ENCODE measurements at regions not wholly inside any gene's neighbourhood (a gene's known extent, or its start where the extent isn't known, plus 50 kb on each side); places are given as distances from the start of the nearest gene placed in this dataset.
"Not testable (repeated sequence)": the region's sequence is repeated elsewhere in the genome, so short reads cannot be mapped to it uniquely, and the experiment has no call there.

DNA sequence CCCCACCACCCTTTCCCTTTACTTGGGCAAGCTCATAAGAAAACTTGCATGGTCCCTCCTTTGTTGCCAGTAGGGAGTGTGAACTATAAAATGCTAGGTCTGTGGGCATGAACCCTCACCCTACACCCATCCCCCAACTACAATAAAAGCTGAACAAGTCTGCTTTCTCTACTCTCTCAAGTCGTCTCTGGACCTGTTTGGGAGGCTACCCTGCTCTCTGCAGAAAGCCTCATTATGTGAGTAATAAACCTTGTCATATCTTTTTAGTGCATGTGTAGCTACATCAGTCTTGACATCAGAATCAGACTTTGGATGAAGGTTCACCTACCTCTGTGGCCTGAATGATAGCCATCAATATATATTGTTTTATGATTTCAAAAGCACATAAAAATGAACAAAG lies 155.4 kb upstream of the FAM241A start:
- DNase-seq (ENCODE audit: low spot score): no peak

DNA sequence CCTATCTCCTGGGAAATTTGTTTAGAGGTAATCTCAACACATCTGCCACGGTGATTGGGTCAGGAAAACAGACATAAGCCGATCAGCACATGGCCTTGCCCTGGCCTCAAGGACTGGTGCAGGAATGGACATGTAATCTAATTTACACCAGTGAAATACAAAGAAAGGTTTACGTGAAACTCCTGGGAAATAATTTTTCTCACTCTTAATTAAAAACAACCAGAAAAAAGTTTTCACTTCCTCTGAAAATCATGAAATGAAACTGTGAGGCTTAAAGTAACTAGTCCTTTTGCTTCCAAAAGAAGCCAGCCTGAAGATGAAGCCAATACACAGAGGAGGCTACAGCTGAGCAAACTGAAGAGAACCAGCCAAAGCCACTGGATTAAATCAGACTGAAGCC lies 154.1 kb upstream of the FAM241A start:
- DNase-seq (ENCODE audit: low spot score): no peak

DNA sequence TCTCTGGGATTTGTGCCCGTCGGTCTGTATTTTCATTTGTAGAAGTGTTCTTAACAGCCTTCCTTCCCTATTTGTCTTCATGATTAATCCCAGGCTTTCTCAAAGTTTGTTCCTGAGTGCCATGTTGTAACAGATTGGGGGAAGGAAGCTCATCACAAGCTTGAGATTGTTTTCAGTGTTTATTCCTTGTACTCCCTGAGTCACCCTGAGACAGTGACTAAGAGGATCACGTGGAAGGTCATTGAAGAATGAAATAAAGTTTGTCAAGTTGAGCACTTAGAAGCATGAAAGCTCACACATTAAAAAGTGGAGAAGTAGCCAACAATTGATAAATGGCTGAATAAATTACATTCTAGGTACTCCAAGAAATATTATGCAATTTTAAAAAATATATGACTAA lies 153.5 kb upstream of the FAM241A start:
- no peak for DNase-seq (ENCODE audit: low spot score)

DNA sequence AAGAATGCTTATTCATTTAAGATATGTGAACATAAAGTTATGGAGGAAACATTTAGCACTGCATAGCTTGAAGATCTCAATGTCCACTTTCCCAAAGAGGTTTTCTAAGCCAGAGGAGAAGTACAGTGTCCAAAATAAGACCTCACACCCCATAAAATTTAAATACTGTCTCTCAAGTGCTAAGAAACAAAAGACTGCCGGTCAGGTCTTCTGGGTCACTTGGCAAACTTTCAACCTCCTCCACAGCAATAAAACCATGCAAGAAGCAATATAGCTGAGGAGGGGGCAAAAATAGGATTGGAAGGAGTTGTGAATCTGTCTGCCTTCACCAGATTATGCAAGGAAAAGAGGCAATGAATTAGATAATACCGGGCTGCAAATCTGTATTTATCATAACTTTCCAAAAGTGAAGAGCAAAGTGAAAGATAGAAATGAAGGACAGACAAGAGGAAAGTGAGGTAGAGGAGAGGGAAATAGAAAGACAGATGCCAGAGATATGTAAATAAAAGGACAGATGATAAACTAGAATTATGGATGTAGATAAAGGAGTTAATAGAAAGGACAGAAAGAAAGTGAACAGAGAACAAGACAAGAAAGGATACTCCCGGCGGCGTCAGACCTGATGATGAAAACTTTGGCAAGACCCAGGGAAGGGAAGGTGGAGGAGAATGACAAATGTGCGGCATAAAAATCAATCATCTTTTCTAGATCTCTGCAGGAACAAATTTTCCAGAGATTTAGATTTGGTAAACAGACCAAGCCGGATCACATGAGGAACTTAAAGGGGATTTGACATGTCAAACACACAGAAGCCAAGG lies 152.7 kb upstream of the FAM241A start:
- DNase-seq (ENCODE audit: low spot score): no peak

DNA sequence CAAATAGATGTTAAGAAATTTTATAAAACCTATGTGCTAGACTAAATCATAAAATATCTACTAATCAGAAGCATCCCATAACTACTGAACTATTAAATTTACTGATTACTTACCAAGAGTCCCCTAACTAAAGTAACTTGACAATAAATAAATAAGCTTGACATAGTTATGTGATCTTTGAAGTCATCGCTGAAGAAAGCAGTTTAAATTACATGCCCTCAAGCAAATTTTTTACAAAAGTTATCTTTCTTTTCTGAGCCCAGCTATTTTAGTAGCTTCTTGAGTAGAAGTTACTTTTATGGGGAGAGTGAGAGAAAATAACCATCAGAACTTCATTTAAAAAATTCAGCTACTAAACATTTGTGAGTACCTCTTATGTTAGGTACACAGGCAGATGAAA lies 150.9 kb upstream of the FAM241A start:
- no peak for DNase-seq (ENCODE audit: low spot score)

DNA sequence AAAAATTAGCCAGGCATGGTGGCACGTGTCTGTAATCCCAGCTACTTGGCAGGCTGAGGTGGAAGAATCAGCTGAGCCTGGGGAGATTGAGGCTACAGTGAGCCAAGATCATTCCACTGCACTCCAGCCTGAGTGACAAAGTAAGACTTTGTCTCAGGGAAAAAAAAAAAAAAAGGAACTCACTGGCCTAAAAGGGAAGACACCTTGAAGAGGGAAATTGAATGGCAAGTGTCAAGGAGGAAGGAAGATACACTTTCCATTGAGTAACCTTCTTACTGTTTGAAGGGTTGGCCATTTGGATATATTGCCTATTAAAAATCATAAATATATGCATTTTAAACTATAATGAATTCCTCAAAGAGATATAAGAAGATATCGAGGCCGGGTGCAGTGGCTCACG lies 147.5 kb upstream of the FAM241A start:
- no peak for DNase-seq (ENCODE audit: low spot score)

DNA sequence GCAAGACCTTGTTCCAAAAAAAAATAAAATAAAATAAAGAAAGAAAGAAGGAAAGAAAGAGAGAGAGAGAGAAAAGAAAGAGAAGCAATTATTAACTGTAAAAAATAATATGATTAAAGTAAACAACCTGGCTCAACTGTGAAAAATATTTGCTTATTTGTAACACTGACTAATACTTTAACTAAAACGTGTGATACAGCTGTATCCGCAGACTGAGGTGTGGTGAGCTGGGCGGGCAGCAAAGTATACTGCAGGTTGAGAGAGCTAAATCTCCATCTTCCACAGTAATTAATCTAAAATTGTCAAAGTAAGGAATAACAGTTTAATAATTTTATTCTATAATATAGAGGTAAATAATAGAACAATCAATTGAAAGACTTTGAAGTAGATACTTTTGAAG lies 145.5 kb upstream of the FAM241A start:
- no peak for DNase-seq (ENCODE audit: low spot score)

DNA sequence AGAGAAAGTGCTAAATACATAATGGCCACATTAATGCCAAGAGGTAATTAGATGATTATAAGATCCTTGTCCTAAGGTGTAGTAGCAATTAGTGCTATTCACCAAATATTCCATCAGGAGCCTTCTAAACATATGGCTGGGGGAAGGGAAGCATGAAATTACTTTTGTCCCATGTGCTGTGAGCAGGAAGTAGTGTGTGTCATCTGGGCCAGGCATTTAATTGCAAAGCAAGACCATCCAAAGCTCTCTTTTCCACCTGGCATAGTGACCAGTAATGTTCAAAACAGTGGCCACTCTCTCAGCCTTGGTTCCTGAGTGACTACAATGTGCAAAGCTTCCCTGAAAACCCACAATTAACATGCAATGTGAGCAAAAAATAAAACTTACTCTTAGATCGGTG lies 144.2 kb upstream of the FAM241A start:
- no peak for DNase-seq (ENCODE audit: low spot score)

DNA sequence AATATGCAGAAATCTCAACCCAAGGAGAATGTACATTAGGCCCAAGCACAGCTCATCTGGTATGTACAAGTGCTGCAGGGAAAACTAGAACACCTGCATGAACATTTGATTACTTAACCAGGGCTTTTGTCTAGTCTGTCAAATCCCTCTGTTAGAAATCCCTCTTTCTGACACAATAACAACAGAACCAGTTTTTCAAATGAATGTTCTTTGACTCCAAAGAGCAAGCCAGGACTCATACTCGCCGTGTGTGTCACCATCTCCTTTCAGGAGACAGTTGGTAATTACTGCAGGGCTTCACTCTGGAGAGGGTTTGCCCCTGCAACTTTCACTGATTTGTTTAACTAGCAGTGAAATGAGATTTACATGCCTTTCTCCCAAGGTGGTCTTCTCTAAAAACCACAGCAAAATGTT lies 143.0 kb upstream of the FAM241A start:
- no peak for DNase-seq (ENCODE audit: low spot score)

DNA sequence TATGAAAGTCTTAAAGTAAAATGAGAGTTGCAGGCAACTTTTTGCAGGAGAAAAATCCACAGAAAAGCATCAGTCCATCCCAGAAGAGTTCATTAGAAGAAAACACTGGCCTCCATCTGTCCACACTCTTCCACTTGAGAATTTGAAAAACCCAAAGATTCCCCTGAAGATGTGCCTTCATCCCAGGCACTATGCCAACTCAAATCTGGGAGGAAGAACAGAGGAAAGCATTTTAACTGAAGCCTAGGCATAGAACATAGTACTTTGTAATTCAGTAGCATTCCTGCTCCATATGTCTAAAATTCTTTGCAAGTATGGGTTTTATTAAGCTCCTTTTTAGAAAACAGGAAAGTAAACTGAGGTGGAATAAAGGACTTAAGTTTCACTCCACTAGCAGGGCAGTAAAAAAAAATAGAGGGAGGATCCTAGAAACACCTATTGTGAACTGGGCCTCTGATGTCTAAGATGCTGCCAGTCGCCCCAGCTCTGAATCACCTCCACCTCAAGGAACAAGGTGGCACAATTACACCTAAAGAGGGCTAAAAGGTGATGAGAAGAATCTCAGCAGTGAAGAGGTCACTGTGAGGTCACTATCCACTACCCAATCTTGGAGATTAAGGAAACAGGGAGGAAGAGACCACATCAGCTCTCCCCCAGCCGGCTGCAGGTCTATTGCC lies 141.9 kb upstream of the FAM241A start:
- DNase-seq (ENCODE audit: low spot score): no peak

DNA sequence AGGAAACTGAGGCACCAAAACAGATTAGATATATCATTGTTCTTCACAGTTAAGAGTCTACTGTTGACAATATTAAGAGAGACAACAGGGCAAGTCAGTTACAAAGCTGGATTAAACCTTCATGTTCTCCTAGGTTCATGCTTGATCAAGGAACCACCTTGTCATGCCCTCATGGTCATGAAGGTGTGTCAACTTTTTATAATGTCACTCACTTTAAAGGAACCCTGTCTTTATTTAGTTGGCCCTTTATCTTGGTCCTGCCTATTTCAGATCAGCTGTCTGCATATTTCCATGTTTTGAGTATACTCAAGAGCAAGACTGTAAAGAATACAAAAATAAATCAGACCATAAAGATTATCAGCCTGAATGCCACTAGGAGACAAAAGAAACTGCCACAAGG lies 140.2 kb upstream of the FAM241A start:
- no peak for DNase-seq (ENCODE audit: low spot score)

DNA sequence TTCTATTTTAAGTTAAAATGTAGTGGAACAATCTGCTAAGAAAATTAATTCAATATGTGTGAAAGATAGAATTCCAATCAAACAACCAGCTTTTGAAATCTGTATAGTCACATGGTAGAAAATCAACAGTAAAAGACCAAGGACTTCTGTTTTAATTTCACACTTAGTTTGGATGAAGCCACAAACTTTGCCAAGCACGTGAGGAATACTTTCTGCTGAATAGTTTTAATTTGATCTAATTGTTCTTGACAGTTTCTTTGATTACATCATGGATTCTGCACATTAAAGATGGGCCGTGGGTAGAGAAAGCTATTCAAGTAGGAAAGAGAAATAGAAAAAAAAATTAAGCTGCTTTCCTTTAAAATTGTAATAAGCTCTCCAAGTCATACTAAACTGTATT lies 137.9 kb upstream of the FAM241A start:
- no peak for DNase-seq (ENCODE audit: low spot score)

DNA sequence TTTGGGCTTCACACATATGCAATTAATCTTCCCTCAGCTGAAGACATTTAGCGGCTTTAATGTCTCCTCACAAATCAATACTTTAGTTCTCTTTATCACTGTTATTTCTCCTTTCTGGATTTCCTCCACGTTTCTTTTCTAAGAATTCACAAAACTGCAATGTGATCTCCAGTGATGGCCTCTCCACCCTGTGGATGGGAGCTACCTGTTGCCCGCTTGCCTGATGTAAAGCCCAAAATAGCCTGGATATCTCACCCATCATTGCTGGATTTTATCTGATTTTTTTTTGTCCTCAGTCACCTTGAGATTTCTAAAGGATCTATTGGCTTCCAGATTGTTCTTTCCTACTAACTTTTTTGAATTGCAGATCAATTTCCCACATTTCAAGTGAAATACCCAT lies 129.3 kb upstream of the FAM241A start:
- no peak for DNase-seq (ENCODE audit: low spot score)

DNA sequence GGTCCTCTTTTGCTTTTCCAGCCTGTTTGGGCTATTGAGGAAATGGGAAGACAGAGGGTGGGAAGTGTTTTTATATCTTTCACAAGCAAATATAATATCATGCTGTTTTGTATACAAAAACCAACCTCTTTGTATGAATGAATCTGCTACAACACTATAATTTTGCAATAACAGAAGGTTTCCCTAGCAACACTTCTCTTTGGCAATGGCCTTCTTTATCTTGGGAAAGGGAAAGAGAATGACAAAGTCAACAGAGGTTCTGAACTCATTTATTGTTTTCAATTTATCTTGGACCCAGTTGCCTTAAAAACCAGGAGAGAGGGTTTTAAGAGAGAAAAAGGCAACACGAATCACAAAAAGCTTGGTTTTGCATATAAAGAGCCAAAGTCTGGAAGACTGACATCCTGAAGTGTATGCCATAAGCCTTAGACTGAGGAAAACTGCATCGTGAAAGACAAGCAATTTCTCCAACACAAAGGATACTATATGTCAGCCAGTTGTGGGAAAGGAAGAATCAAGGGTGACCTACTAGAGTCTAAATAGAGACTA lies 121.8 kb upstream of the FAM241A start:
- DNase-seq (ENCODE audit: low spot score): no peak

DNA sequence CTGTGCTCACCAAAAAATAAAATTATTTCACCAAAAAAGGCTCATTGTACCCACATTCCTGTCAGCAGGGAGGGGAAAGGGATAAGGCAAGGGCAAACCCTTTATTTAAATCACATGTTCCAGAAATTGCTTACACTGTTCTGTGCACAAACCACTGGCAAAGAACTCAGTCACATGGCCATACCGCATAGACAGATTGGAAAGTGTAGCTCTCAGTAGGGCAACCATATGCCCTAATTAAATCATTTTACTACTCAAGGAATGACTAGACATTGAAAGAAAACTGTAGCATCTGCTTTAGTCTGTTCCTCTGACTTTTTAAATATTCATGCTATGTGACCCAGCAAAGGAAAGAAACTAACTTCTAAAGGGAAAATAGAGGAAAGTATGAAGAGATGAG lies 119.2 kb upstream of the FAM241A start:
- DNase-seq (ENCODE audit: low spot score): no peak

DNA sequence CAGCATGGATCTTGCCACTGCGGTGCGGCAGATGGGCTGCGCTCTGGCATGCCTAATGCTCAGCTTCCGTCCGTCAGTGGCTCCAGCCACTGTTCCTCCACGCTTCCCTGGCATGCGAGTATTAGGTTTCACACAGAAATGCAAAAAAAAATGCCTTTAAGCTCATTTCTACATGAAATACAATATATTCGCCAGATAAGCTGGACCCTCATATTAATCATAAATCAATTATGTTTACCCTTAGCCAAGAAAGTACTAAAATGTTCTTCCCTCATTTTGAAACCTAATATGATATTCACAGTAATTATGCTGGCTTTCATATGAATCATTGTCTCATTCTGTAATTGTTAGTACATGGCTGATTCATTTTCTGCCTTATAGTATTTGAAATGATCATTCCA lies 115.5 kb upstream of the FAM241A start:
- no peak for DNase-seq (ENCODE audit: low spot score)

DNA sequence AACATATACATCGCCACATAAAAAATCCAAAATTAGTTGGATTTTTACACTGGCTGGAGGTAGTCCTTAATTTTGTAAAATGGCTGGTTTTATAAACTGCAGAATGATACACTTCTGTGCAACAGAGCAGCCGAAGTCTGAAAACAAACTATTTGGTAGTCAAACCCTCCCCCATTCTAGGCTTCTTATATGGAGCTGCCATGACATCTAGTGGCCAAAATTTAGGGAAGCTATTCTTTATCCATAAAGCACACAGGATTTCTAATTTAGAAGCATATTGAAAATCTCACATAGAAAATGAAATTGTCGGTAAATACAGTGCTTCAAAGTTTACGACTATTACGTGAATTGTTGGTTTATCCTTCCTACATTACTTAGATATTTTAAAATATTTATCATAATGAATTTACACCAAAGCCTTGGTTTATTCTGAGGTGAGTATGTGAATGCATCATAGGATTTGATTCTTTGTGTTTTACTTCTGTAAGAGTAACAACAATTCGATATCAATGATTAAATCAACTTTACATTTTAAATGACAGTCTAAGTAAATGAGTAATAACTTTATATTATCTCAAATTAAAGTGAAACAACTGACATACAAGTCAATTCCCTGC lies 113.4 kb upstream of the FAM241A start:
- DNase-seq (ENCODE audit: low spot score): no peak

DNA sequence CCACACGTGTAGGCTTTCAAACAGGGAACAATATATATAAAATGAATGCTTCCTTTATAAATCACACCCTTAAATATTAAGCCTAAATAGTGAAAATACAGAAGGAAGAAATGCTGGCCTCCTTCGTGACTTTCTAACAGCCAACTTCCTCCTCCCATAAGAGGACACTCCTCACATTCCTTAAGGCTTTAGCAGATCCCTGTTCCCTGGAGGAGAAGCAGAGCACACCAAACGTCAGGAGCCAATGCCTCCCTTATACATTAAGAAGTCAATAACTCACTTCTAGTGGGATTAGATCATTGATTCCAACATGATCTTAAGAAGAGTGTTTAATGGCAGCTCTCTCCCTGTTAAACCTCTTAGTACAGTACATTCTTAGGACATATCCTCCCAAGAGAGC lies 108.4 kb upstream of the FAM241A start:
- DNase-seq (ENCODE audit: low spot score): no peak

DNA sequence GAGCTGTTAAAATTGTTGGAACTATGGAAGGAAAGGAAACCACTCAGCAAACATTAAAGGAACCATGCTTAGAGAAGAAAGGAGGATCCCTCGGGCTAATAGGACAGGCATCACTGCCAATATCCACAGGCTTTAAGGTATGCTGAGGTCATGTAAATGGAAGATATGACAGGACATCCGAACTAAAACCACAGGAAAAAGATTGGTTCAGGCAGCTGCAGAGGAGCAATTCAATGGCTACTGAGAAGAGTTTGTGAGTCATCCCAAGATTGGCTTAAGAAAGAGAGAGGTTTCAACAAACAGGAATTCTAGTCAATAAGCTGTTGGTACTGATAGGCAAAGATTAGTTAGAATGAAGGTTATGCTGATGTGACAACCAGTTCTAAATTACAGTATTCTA lies 106.4 kb upstream of the FAM241A start:
- DNase-seq (ENCODE audit: low spot score): no peak

DNA sequence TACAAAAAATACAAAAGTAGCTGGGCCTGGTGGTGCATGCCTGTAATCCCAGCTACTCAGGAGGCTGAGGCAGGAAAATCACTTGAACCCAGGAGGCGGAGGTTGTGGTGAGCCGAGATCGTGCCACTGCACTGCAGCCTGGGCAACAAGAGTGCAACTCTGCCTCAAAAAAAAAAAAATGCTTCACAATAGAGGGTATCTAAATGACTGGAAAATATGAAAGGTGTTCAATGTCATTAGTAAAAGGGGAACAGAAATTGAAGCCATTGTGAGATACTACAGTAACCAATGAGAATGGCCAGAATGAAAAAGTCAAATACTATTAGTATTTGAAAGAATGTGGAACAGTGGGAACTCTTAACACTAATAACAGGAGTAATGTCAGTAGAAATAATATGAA lies 96.1 kb upstream of the FAM241A start:
- not testable (repeated sequence) for DNase-seq (ENCODE audit: low spot score)

DNA sequence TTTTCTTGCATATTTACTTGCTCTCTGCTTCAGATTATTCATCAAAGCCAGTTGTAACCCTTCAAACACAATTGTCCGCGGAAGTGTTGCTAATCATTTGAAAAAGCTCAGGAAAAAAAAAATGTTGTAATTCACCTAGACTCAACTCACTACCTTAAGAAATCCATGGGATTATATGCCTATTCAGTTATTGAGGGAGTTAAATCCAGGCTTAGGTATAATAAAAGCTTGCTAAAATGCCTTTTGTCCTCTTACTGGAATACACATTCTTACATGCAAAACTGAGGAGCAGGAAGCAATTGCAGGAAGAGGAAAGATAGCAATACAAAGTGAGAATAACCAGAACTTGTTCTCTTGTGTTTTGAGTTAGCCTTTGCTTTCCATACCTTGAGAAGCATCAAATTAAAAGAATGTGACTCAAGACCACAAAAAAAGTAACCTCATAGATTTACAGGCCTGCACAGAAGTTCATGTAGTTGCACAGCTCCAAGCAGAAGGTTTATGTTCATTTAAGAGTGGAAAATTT lies 91.4 kb upstream of the FAM241A start:
- DNase-seq (ENCODE audit: low spot score): no peak

DNA sequence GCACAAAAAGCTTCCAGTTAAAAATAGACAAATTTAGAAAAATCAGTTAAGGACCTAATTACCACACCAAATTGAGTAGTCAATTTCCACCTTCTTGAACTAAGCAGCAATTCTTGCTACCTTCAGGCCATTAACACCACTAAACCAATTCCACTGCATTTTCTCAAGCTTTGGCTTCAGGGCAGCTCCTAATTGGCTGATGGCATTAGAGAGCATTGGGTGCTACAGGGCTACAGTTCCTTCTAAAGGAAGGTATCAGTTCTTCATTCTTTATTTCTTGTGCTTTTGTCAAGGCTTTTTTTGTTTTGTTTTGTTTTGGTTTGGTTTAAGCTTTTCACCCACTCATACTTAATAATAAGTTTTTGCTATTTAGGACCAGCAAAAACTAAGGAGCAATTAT lies 90.2 kb upstream of the FAM241A start:
- no peak for DNase-seq (ENCODE audit: low spot score)
